ENCODE measurements at regions not wholly inside any gene's neighbourhood (a gene's known extent, or its start where the extent isn't known, plus 50 kb on each side); places are given as distances from the start of the nearest gene placed in this dataset.
A peak's percentile ranks its signal among the peaks of the same experiment; 100 is the strongest.

- Histone ChIP-seq H3K27ac (ENCODE audit: low read depth, low read length) (no peak overlapping the region), H3K27me3 (ENCODE audit: control insufficient read depth, insufficient read depth, low read length) (no peaks in the 10 kb centered on the region), H3K9me3 (ENCODE audit: control insufficient read depth, insufficient read depth, low read length) (no peaks in the 10 kb centered on the region), H3K4me3 (ENCODE audit: low read depth, low read length) (no peak overlapping the region)
- no peak for DNase-seq (ENCODE audit: low read depth, low spot score)
- ChIA-PET POLR2A (no interaction called here), CTCF (no interaction called here)
- TF ChIP-seq CTCF (IDR thresholded peaks at IDR 0.05; ENCODE audit: low read depth, low read length), result peak; percentile 27; the same call in 1 of the 2 replicates
Observed at GRCh38 chr4:135319685-135320084, 1118.1 kb upstream of the PABPC4L start.

- H3K9me3 ChIP-seq (ENCODE audit: control insufficient read depth, insufficient read depth, low read length), result no peaks in the 10 kb centered on the region
- POLR2A ChIA-PET, result no interaction called here
- CTCF ChIA-PET, result no interaction called here
- TF ChIP-seq CTCF (IDR thresholded peaks at IDR 0.05; ENCODE audit: low read depth, low read length), result no peak
- H3K27me3 ChIP-seq (ENCODE audit: control insufficient read depth, insufficient read depth, low read length), result no peaks in the 10 kb centered on the region
- H3K27ac ChIP-seq (ENCODE audit: low read depth, low read length), result no peak overlapping the region
- H3K4me3 ChIP-seq (ENCODE audit: low read depth, low read length), result no peak overlapping the region
- no peak for DNase-seq (ENCODE audit: low read depth, low spot score)
Observed at GRCh38 chr4:135316266-135316779, 1114.7 kb upstream of the PABPC4L start.

GRCh38 chr4:135290136-135290535 lies 1088.5 kb upstream of the PABPC4L start:
- POLR2A ChIA-PET, result no interaction called here
- Histone ChIP-seq H3K4me3 (ENCODE audit: low read depth, low read length) (no peak overlapping the region), H3K27me3 (ENCODE audit: control insufficient read depth, insufficient read depth, low read length) (no peaks in the 10 kb centered on the region), H3K9me3 (ENCODE audit: control insufficient read depth, insufficient read depth, low read length) (no peaks in the 10 kb centered on the region), H3K27ac (ENCODE audit: low read depth, low read length) (no peak overlapping the region)
- DNase-seq (ENCODE audit: low read depth, low spot score), result no peak
- no peak for TF ChIP-seq CTCF (IDR thresholded peaks at IDR 0.05; ENCODE audit: low read depth, low read length)
- CTCF ChIA-PET, result no interaction called here

- Histone ChIP-seq H3K27me3 (ENCODE audit: control insufficient read depth, insufficient read depth, low read length) (no peaks in the 10 kb centered on the region), H3K27ac (ENCODE audit: low read depth, low read length) (no peak overlapping the region), H3K4me3 (ENCODE audit: low read depth, low read length) (no peak overlapping the region), H3K9me3 (ENCODE audit: control insufficient read depth, insufficient read depth, low read length) (no peaks in the 10 kb centered on the region)
- ChIA-PET CTCF (no interaction called here), POLR2A (no interaction called here)
- no peak for TF ChIP-seq CTCF (IDR thresholded peaks at IDR 0.05; ENCODE audit: low read depth, low read length)
- DNase-seq (ENCODE audit: low read depth, low spot score), result no peak
Observed at GRCh38 chr4:135283934-135284333, 1082.3 kb upstream of the PABPC4L start.

- no peak for DNase-seq (ENCODE audit: low read depth, low spot score)
- no peaks in the 10 kb centered on the region for H3K27me3 ChIP-seq (ENCODE audit: control insufficient read depth, insufficient read depth, low read length)
- H3K4me3 ChIP-seq (ENCODE audit: low read depth, low read length), result no peak overlapping the region
- TF ChIP-seq CTCF (IDR thresholded peaks at IDR 0.05; ENCODE audit: low read depth, low read length), result no peak
- H3K9me3 ChIP-seq (ENCODE audit: control insufficient read depth, insufficient read depth, low read length), result no peaks in the 10 kb centered on the region
- ChIA-PET POLR2A (no interaction called here), CTCF (no interaction called here)
- no peak overlapping the region for H3K27ac ChIP-seq (ENCODE audit: low read depth, low read length)
Observed at GRCh38 chr4:135282676-135283075, 1081.1 kb upstream of the PABPC4L start.
